HG03432 (cell line): ENCODE measurements at regions not wholly inside any gene's neighbourhood (a gene's known extent, or its start where the extent isn't known, plus 50 kb on each side); places are given as distances from the start of the nearest gene placed in this dataset.
A peak's percentile ranks its signal among the peaks of the same experiment; 100 is the strongest.

Experiments used
- ATAC-seq: cut with Tn5 transposase; IDR thresholded peaks from one replicate; pipeline ENCODE4 v1.9.1; 2021; ENCODE audit warnings: mild to moderate bottlenecking, moderate library complexity; ENCODE audit not compliant: unreplicated experiment

- ATAC-seq, result no peak
Observed at GRCh38 chr2:105625632-105626031, 119.1 kb upstream of the NCK2 start.

- ATAC-seq, result no peak
Observed at GRCh38 chr2:105621038-105621437, 123.7 kb upstream of the NCK2 start.

GRCh38 chr2:105618351-105618659, 126.4 kb upstream of the NCK2 start:
- no peak for ATAC-seq

GRCh38 chr2:105617631-105618350, 126.9 kb upstream of the NCK2 start:
- ATAC-seq, result no peak

GRCh38 chr2:105615305-105615704, 129.4 kb upstream of the NCK2 start:
- ATAC-seq, result no peak

- ATAC-seq, result no peak
Observed at GRCh38 chr2:105611811-105612424, 132.8 kb upstream of the NCK2 start.

- ATAC-seq, result no peak
Observed at GRCh38 chr2:105611333-105611637, 133.4 kb upstream of the NCK2 start.

- ATAC-seq, result no peak
Observed at GRCh38 chr2:105610576-105611332, 134.0 kb upstream of the NCK2 start.

GRCh38 chr2:105609746-105610402, 134.8 kb upstream of the NCK2 start:
- ATAC-seq, result no peak

- ATAC-seq, result no peak
Observed at GRCh38 chr2:105607920-105608504, 136.7 kb upstream of the NCK2 start.

- no peak for ATAC-seq
Observed at GRCh38 chr2:105606081-105606480, 138.6 kb upstream of the NCK2 start.

GRCh38 chr2:105604938-105605337, 139.8 kb upstream of the NCK2 start:
- no peak for ATAC-seq

- ATAC-seq, result no peak
Observed at GRCh38 chr2:105600949-105601794, 143.5 kb upstream of the NCK2 start.

GRCh38 chr2:105600602-105600948, 144.1 kb upstream of the NCK2 start:
- no peak for ATAC-seq

- no peak for ATAC-seq
Observed at GRCh38 chr2:105600037-105600442, 144.7 kb upstream of the NCK2 start.

GRCh38 chr2:105598829-105599698, 145.6 kb upstream of the NCK2 start:
- ATAC-seq, result peak; percentile 44

GRCh38 chr2:105597806-105598803, 146.6 kb upstream of the NCK2 start:
- ATAC-seq, result no peak

- ATAC-seq, result no peak
Observed at GRCh38 chr2:105597011-105597805, 147.5 kb upstream of the NCK2 start.
